Heart left ventricle (tissue), 13 donors: ENCODE measurements at regions not wholly inside any gene's neighbourhood (a gene's known extent, or its start where the extent isn't known, plus 50 kb on each side); places are given as distances from the start of the nearest gene placed in this dataset.

Experiments used
- CTCF ChIP-seq, 12 donors: fragments of 200-600 bp; sonication (generic) in 4 of 12; IDR thresholded peaks; one replicate each; pipeline versions ENCODE4 v1.5.0 to v1.8.0; 2018 to 2022; ENCODE audit warnings: antibody characterized with exemption in 12 of 12, mild to moderate bottlenecking in 5 of 12
- POLR2A ChIP-seq, 2 donors: fragments of 450-650 bp; IDR thresholded peaks; one replicate each; pipeline ENCODE4 v1.6.1; 2017; ENCODE audit warnings: antibody characterized with exemption in 2 of 2, mild to moderate bottlenecking in 2 of 2, moderate library complexity in 2 of 2
- donor health status: ischemic (EF 13 %, LVEDD 7.1; RV severe dilation, severe dysfunction).
- donor health status: DM: no; HTN: yes; CAD: no.
- donor health status: DM: no; HTN: no; CAD: no.
- donor health status: ischemic (EF 25% LVEDD 6.9; RV normal size, moderate dysfunction).
- donor health status: ischemic (EF 25% LVEDD 5.7; RV mildly dilated, moderate dysfunction).
- donor health status: ischemic (EF 35%, LVEDD 5.7; RV mildly dilated, moderate dysfunction).
- donor health status: nonischemic (EF 11% LVEDD 7.7; RV severe dilation, severe dysfunction).
- donor health status: DM: yes; HTN: yes; CAD: no.
- donor health status: PGD.
- donor health status: ischemic (EF 29% LVEDD 5.4; RV normal size, mild dysfunction).
- donor health status: nonischemic (EF 23%, LVEDD 6.1; RV moderate dilation, normal function).

DNA sequence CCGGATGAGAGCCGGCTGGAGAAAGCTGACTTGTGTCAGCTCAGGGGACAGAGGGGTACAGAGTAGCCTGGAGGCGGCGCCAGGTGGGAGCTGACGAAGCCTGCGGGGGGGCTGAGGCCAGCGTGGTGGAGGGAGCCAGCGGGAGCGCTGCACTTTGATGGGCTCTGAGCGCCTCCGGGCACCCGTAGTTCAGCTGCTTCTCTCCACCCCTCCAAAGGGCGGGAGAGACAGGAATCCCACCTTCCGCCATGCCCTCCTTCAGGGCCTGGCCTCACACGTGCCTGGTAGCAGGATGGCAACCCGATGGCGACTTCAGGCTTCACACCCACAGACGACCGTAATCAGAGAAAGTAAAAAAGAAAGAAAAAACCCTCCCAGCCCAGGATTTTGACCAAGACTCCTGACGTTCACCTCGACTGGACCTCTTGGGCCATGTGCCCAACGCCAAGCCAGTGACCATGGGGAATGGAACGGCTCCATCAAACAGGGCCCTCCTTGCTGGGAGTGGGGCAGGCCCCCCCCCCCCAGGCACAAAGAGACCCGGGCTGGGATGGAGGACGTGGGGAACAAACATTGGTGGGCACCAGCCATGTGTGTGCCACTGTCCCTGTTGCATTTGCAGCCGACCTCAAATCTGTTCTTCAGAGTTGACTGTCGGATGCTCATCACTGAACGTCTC is 60.7 kb upstream of the ASAP2 start:
- TF ChIP-seq CTCF (IDR thresholded peaks at IDR 0.05) (no peak), POLR2A (IDR thresholded peaks at IDR 0.05) (no peak)
